Ovary (tissue), 3 donors: ENCODE measurements at regions not wholly inside any gene's neighbourhood (a gene's known extent, or its start where the extent isn't known, plus 50 kb on each side); places are given as distances from the start of the nearest gene placed in this dataset.

Experiments
- CTCF ChIP-seq, 3 donors: fragments of 450-650 bp in 2 of 3; fragments of 200-600 bp in 1 of 3; IDR thresholded peaks; one replicate each; pipeline versions ENCODE4 v1.5.1 to v1.8.0; 2016 to 2022; ENCODE audit warnings: antibody characterized with exemption in 3 of 3, mild to moderate bottlenecking in 1 of 3
- EP300 ChIP-seq: sonication (generic); formaldehyde crosslinking; IDR thresholded peaks from one replicate; pipeline ENCODE4 v1.6.1; 2017; ENCODE audit warnings: antibody characterized with exemption
- POLR2A ChIP-seq: fragments of 450-650 bp; IDR thresholded peaks from one replicate; pipeline ENCODE4 v1.6.1; 2017; ENCODE audit warnings: antibody characterized with exemption, mild to moderate bottlenecking, moderate library complexity
- donor health status: DM: no; HTN: no; CAD: no.

- TF ChIP-seq EP300 (no peak), POLR2A (no peak), CTCF (IDR thresholded peaks at IDR 0.05) (no peak)
Measured at GRCh38 chr1:80250573-80251168, 1244.1 kb upstream of the ADGRL4 start.
